ENCODE measurements at regions not wholly inside any gene's neighbourhood (a gene's known extent, or its start where the extent isn't known, plus 50 kb on each side); places are given as distances from the start of the nearest gene placed in this dataset.

DNA sequence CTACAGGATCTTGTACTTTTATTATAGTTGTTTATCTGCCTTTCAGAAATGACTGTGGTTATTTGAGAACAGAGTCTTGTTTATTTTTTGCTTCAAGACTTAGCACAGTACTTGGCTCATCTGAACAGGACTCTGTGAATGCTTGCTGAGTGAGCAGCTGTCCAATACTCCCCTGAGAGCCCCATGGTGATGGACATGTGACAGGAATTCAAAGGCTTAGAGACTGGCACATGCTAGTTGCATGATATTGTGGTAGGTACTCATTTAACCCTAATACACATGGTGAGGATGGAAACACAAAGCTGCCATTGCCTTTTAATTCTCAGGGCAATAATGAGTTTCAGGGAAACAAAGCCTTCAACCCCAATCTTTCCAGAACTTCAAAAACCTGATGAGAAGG lies 97.3 kb downstream of the GEMIN8 start:
- Histone ChIP-seq H3K36me3 (ENCODE audit: low read depth) (no peaks in the 10 kb centered on the region), H3K27me3 (ENCODE audit: insufficient read depth, low read depth) (no peaks in the 10 kb centered on the region), H3K4me2 (no peak overlapping the region), H3K9me2 (ENCODE audit: insufficient read depth) (no peaks in the 10 kb centered on the region), H3F3A (ENCODE audit: insufficient read depth, low read depth) (no peaks in the 10 kb centered on the region), H3K27ac (no peak overlapping the region), H3K79me2 (ENCODE audit: low read depth) (no peaks in the 10 kb centered on the region), H3K4me1 (replicated peaks; ENCODE audit: insufficient read depth) (no peaks in the 10 kb centered on the region), H3K9me3 (ENCODE audit: insufficient read depth, low read depth) (no peaks in the 10 kb centered on the region), H2AFZ (no peak overlapping the region), H4K20me1 (ENCODE audit: insufficient read depth) (no peaks in the 10 kb centered on the region), H3K4me3 (no peak overlapping the region)
- ChIA-PET CTCF (no interaction called here), POLR2A (ENCODE audit: unreplicated experiment) (no interaction called here)
- DNase-seq: no peak
- intact Hi-C loops (cut with micrococcal nuclease; ENCODE audit: unreplicated experiment): no loop called here
- TF ChIP-seq, protein P1, sequence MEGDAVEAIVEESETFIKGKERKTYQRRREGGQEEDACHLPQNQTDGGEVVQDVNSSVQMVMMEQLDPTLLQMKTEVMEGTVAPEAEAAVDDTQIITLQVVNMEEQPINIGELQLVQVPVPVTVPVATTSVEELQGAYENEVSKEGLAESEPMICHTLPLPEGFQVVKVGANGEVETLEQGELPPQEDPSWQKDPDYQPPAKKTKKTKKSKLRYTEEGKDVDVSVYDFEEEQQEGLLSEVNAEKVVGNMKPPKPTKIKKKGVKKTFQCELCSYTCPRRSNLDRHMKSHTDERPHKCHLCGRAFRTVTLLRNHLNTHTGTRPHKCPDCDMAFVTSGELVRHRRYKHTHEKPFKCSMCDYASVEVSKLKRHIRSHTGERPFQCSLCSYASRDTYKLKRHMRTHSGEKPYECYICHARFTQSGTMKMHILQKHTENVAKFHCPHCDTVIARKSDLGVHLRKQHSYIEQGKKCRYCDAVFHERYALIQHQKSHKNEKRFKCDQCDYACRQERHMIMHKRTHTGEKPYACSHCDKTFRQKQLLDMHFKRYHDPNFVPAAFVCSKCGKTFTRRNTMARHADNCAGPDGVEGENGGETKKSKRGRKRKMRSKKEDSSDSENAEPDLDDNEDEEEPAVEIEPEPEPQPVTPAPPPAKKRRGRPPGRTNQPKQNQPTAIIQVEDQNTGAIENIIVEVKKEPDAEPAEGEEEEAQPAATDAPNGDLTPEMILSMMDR (conservative IDR thresholded peaks at IDR 0.05): no peak
- TF ChIP-seq EZH2 (IDR thresholded peaks at IDR 0.05; ENCODE audit: low read depth): no peak
- no TSS peak for BruUV-seq (replicated peaks)

DNA sequence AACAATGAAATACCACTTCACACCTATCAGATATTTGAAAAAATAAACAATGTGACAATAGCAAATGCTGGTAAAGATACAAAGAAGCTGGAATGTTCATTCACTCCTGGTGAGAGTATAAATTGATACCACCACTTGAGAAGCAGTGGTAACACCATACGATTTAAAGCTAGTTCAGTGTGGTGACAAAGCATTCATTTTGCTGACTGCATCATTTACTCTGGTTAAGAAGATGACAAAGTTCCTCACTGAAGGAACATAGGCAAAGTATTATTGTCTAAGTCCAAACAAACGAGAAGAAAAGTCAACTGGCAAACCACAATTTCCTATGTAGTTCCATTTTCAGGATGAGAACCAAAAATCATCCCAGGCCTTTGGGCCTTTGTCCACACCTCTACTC lies 102.5 kb downstream of the GEMIN8 start:
- Histone ChIP-seq H3K4me3 (no peak overlapping the region), H3K4me2 (no peak overlapping the region), H4K20me1 (ENCODE audit: insufficient read depth) (no peaks in the 10 kb centered on the region), H3F3A (ENCODE audit: insufficient read depth, low read depth) (no peaks in the 10 kb centered on the region), H3K9me3 (ENCODE audit: insufficient read depth, low read depth) (no peaks in the 10 kb centered on the region), H2AFZ (no peak overlapping the region), H3K79me2 (ENCODE audit: low read depth) (no peaks in the 10 kb centered on the region), H3K36me3 (ENCODE audit: low read depth) (no peaks in the 10 kb centered on the region), H3K9me2 (ENCODE audit: insufficient read depth) (no peaks in the 10 kb centered on the region), H3K27ac (no peak overlapping the region), H3K4me1 (replicated peaks; ENCODE audit: insufficient read depth) (no peaks in the 10 kb centered on the region), H3K27me3 (ENCODE audit: insufficient read depth, low read depth) (no peaks in the 10 kb centered on the region)
- intact Hi-C loops (cut with micrococcal nuclease; ENCODE audit: unreplicated experiment): no loop called here
- ChIA-PET CTCF (no interaction called here), POLR2A (ENCODE audit: unreplicated experiment) (no interaction called here)
- TF ChIP-seq, protein P1 (conservative IDR thresholded peaks at IDR 0.05): no peak
- TF ChIP-seq EZH2 (IDR thresholded peaks at IDR 0.05; ENCODE audit: low read depth): no peak
- no peak for DNase-seq
- BruUV-seq (replicated peaks): no TSS peak

DNA sequence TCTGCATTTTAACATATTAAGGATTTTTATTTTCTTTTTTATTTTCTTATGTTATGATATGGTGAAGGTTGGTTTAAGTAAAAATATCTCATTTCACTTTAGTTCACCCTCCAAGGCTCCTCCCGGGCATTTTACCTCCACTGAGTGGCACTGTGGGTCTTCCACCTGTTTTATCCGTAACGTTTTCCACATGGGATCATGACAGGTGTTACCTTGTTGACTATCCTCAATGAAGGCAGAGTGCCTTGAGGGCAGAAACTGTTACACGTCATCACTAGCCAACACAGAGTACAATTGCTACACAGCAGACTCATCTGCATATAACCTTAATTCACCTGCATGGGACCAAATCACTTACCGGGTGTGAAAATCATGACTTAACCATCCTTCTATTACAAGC lies 105.8 kb downstream of the GEMIN8 start:
- Histone ChIP-seq H3K27me3 (ENCODE audit: insufficient read depth, low read depth) (no peaks in the 10 kb centered on the region), H2AFZ (no peak overlapping the region), H3K9me3 (ENCODE audit: insufficient read depth, low read depth) (no peaks in the 10 kb centered on the region), H3K36me3 (ENCODE audit: low read depth) (no peaks in the 10 kb centered on the region), H3K4me2 (no peak overlapping the region), H3K4me3 (no peak overlapping the region), H3K9me2 (ENCODE audit: insufficient read depth) (no peaks in the 10 kb centered on the region), H3K79me2 (ENCODE audit: low read depth) (no peaks in the 10 kb centered on the region), H3K27ac (no peak overlapping the region), H3F3A (ENCODE audit: insufficient read depth, low read depth) (no peaks in the 10 kb centered on the region), H3K4me1 (replicated peaks; ENCODE audit: insufficient read depth) (no peaks in the 10 kb centered on the region), H4K20me1 (ENCODE audit: insufficient read depth) (no peaks in the 10 kb centered on the region)
- ChIA-PET CTCF (no interaction called here), POLR2A (ENCODE audit: unreplicated experiment) (no interaction called here)
- no TSS peak for BruUV-seq (replicated peaks)
- TF ChIP-seq, protein P1 (conservative IDR thresholded peaks at IDR 0.05): no peak
- no peak for TF ChIP-seq EZH2 (IDR thresholded peaks at IDR 0.05; ENCODE audit: low read depth)
- DNase-seq: no peak
- intact Hi-C loops (cut with micrococcal nuclease; ENCODE audit: unreplicated experiment): no loop called here

Measured in PC-9 (cell line).